Left kidney (tissue), 1 donor: ENCODE measurements at regions not wholly inside any gene's neighbourhood (a gene's known extent, or its start where the extent isn't known, plus 50 kb on each side); places are given as distances from the start of the nearest gene placed in this dataset.

ENCODE experiments used
- DNase-seq: peaks from one replicate; pipeline ENCODE4 v3.0.0-alpha.2; 2013

- no peak for DNase-seq
Measured at GRCh38 chr9:88326936-88327335, 61.3 kb upstream of the SPIN1 start.

- no peak for DNase-seq
Measured at GRCh38 chr9:88326015-88326414, 62.2 kb upstream of the SPIN1 start.

GRCh38 chr9:88322906-88323566 lies 65.2 kb upstream of the SPIN1 start:
- DNase-seq = no peak

- DNase-seq = no peak
Measured at GRCh38 chr9:88321764-88322163, 66.5 kb upstream of the SPIN1 start.

- DNase-seq = no peak
Measured at GRCh38 chr9:88320748-88321415, 67.4 kb upstream of the SPIN1 start.

GRCh38 chr9:88319936-88320747 lies 68.1 kb upstream of the SPIN1 start:
- no peak for DNase-seq

GRCh38 chr9:88313364-88314220 lies 74.7 kb upstream of the SPIN1 start:
- DNase-seq = no peak

- no peak for DNase-seq
Measured at GRCh38 chr9:88312517-88313103, 75.6 kb upstream of the SPIN1 start.

GRCh38 chr9:88312045-88312444 lies 76.2 kb upstream of the SPIN1 start:
- no peak for DNase-seq

- no peak for DNase-seq
Measured at GRCh38 chr9:88310310-88310980, 77.8 kb upstream of the SPIN1 start.

GRCh38 chr9:88308831-88309560 lies 79.2 kb upstream of the SPIN1 start:
- DNase-seq = peak; percentile 35

- DNase-seq = no peak
Measured at GRCh38 chr9:88307136-88307535, 81.1 kb upstream of the SPIN1 start.

GRCh38 chr9:88303721-88304451 lies 84.4 kb upstream of the SPIN1 start:
- DNase-seq = no peak

GRCh38 chr9:88302579-88303324 lies 85.5 kb upstream of the SPIN1 start:
- no peak for DNase-seq

- no peak for DNase-seq
Measured at GRCh38 chr9:88300556-88300955, 87.7 kb upstream of the SPIN1 start.

GRCh38 chr9:88291856-88292255 lies 96.4 kb upstream of the SPIN1 start:
- DNase-seq = no peak

- no peak for DNase-seq
Measured at GRCh38 chr9:88291056-88291455, 97.2 kb upstream of the SPIN1 start.

GRCh38 chr9:88289532-88289931 lies 98.7 kb upstream of the SPIN1 start:
- DNase-seq = no peak

- no peak for DNase-seq
Measured at GRCh38 chr9:88287972-88288371, 100.3 kb upstream of the SPIN1 start.
